HepG2 (cell line): ENCODE measurements at regions not wholly inside any gene's neighbourhood (a gene's known extent, or its start where the extent isn't known, plus 50 kb on each side); places are given as distances from the start of the nearest gene placed in this dataset.

Experiments used
- ATAC-seq: fragments of 200-7000 bp; cut with Tn5 transposase; 3 replicates; pipeline ENCODE4 v1.9.1; 2020; ENCODE audit warnings: mild to moderate bottlenecking, moderate library complexity
- BruUV-seq: library from RNA; stranded (reverse); fragments of 400-500 nt; replicated peaks from 2 replicates; lab custom pipeline; 2021; lab: Mats Ljungman, UMichigan
- CTCF ChIA-PET: fragments of 300-600 bp; formaldehyde crosslinking; extraction: SDS; loops from one replicate; lab custom pipeline; 2021; ENCODE audit warnings: low total read pairs, inconsistent platforms, low intra/inter-chr PET ratio; lab: Yijun Ruan, JAX
- POLR2A ChIA-PET: fragments of 350-600 bp; sonication (Branson Sonifier 250); formaldehyde crosslinking; loops from one replicate; lab custom pipeline; 2020; ENCODE audit warnings: antibody characterized with exemption, inconsistent platforms; lab: Yijun Ruan, JAX
- DNase-seq: peaks from one replicate; pipeline ENCODE4 v3.0.0-alpha.2; 2015; ENCODE audit warnings: low spot score
- FAIRE-seq: peaks from 3 replicates; lab custom pipeline; 2011; peaks lifted over from hg19 to GRCh38; lab: Jason Lieb, UNC
- H2AFZ ChIP-seq: one replicate; pipeline ENCODE4 v1.6.1; 2011; ENCODE audit warnings: low read length, inconsistent platforms
- H3K27ac ChIP-seq: fragments of 300-600 bp; 3 replicates; pipeline ENCODE4 v1.8.0; 2011; ENCODE audit warnings: mixed run types, mild to moderate bottlenecking, mixed read lengths, low read length, inconsistent platforms; ENCODE audit not compliant: insufficient read depth; ENCODE audit errors: extremely low read length
- H3K27me3 ChIP-seq, 2 experiments: fragments of 200-600 bp in 1 of 2; 2 replicates in 1 of 2; 3 replicates in 1 of 2; pipeline versions ENCODE4 v1.6.0 to v1.8.0; 2011; ENCODE audit warnings: low read length in 2 of 2, mild to moderate bottlenecking in 2 of 2, moderate library complexity in 2 of 2, inconsistent platforms in 1 of 2; ENCODE audit not compliant: insufficient read depth in 2 of 2, control insufficient read depth in 1 of 2
- H3K36me3 ChIP-seq, 2 experiments: fragments of 200-600 bp in 1 of 2; replicated peaks in 1 of 2; 2 replicates in 1 of 2; 3 replicates in 1 of 2; pipeline versions ENCODE4 v1.5.1 to v1.8.0; 2011; ENCODE audit warnings: low read length in 2 of 2, inconsistent platforms in 1 of 2; ENCODE audit not compliant: insufficient read depth in 2 of 2, control insufficient read depth in 1 of 2
- H3K4me1 ChIP-seq: 2 replicates; pipeline ENCODE4 v1.5.1; 2012; ENCODE audit warnings: low read length, inconsistent platforms; ENCODE audit not compliant: insufficient read depth
- H3K4me2 ChIP-seq: 2 replicates; pipeline ENCODE4 v1.6.0; 2011; ENCODE audit warnings: low read depth, low read length, inconsistent platforms
- H3K4me3 ChIP-seq, 3 experiments: fragments of 200-600 bp in 1 of 3; sonication (generic), shearing (Covaris generic) in 1 of 3; replicated peaks in 1 of 3; 2 replicates each; pipeline ENCODE4 v1.5.1; 2011 to 2016; ENCODE audit warnings: low read length in 3 of 3, inconsistent platforms in 2 of 3, low read depth in 2 of 3, mild to moderate bottlenecking in 2 of 3, control low read depth in 1 of 3, mixed read lengths in 1 of 3; ENCODE audit not compliant: insufficient read depth in 1 of 3
- H3K79me2 ChIP-seq: one replicate; pipeline ENCODE4 v1.6.1; 2011; ENCODE audit warnings: low read length, inconsistent platforms; ENCODE audit not compliant: insufficient read depth
- H3K9ac ChIP-seq: 2 replicates; pipeline ENCODE4 v1.6.0; 2011; ENCODE audit warnings: mild to moderate bottlenecking, low read depth, low read length, inconsistent platforms; ENCODE audit not compliant: insufficient read depth
- H3K9me3 ChIP-seq: 2 replicates; pipeline ENCODE4 v1.5.1; 2012; ENCODE audit warnings: mild to moderate bottlenecking, low read length
- H4K20me1 ChIP-seq: 2 replicates; pipeline ENCODE4 v1.6.0; 2011; ENCODE audit warnings: inconsistent platforms, mild to moderate bottlenecking, low read length, moderate library complexity; ENCODE audit not compliant: insufficient read depth
- ATF6 ChIP-seq: sonication (generic); formaldehyde crosslinking; conservative IDR thresholded peaks from 2 replicates; pipeline ENCODE4 v1.4.0; 2020; ENCODE audit warnings: missing genetic modification reagents
- ATRX ChIP-seq: sonication (generic); formaldehyde crosslinking; IDR thresholded peaks from 2 replicates; pipeline ENCODE4 v1.4.0; 2020; ENCODE audit warnings: missing genetic modification reagents, borderline replicate concordance
- ELK4 ChIP-seq: sonication (generic); formaldehyde crosslinking; IDR thresholded peaks from 2 replicates; pipeline ENCODE4 v1.9.0; 2021; ENCODE audit warnings: missing genetic modification reagents, borderline replicate concordance
- HMGXB4 ChIP-seq, 2 experiments: sonication (generic) in 1 of 2; formaldehyde crosslinking in 1 of 2; IDR thresholded peaks; 2 replicates each; pipeline versions ENCODE4 v1.4.0 to v1.6.1; 2018 to 2020; ENCODE audit warnings: missing genetic modification reagents in 2 of 2, borderline replicate concordance in 1 of 2, low read depth in 1 of 2, mild to moderate bottlenecking in 1 of 2, missing biosample characterization in 1 of 2
- MEF2D ChIP-seq: sonication (generic); formaldehyde crosslinking; IDR thresholded peaks from 2 replicates; pipeline ENCODE4 v1.5.1; 2020; ENCODE audit warnings: mild to moderate bottlenecking, missing genetic modification reagents
- RXRB ChIP-seq: IDR thresholded peaks from 2 replicates; pipeline ENCODE4 v1.6.1; 2016; ENCODE audit warnings: borderline replicate concordance, missing genetic modification reagents, missing compliant biosample characterization
- SETDB1 ChIP-seq: sonication (generic); formaldehyde crosslinking; IDR thresholded peaks from 2 replicates; pipeline ENCODE4 v1.5.1; 2020; ENCODE audit warnings: missing genetic modification reagents, mild to moderate bottlenecking, borderline replicate concordance
- SIX4 ChIP-seq: sonication (generic); formaldehyde crosslinking; IDR thresholded peaks from 2 replicates; pipeline ENCODE4 v1.4.0; 2020; ENCODE audit warnings: missing genetic modification reagents
- SMAD1 ChIP-seq: sonication (generic); formaldehyde crosslinking; IDR thresholded peaks from 2 replicates; pipeline ENCODE4 v1.4.0; 2020; ENCODE audit warnings: missing genetic modification reagents, low read depth, mild to moderate bottlenecking, borderline replicate concordance
- TBP ChIP-seq: sonication (generic); formaldehyde crosslinking; IDR thresholded peaks from 2 replicates; pipeline ENCODE4 v1.5.0; 2020; ENCODE audit warnings: missing genetic modification reagents
- U2AF2 ChIP-seq: fragments of 200-400 bp; formaldehyde crosslinking; IDR thresholded peaks from 2 replicates; pipeline ENCODE4 v1.6.1; 2017; ENCODE audit warnings: low read depth, mild to moderate bottlenecking, low read length
- ZBTB3 ChIP-seq: sonication (generic); formaldehyde crosslinking; IDR thresholded peaks from 2 replicates; pipeline ENCODE4 v1.4.0; 2020; ENCODE audit warnings: low read depth, mild to moderate bottlenecking, moderate library complexity, missing genetic modification reagents, borderline replicate concordance
- ZNF557 ChIP-seq: sonication (generic); formaldehyde crosslinking; IDR thresholded peaks from 2 replicates; pipeline ENCODE4 v1.4.0; 2020; ENCODE audit warnings: missing genetic modification reagents
- ZSCAN21 ChIP-seq: sonication (generic); formaldehyde crosslinking; IDR thresholded peaks from 2 replicates; pipeline ENCODE4 v1.8.0; 2022; ENCODE audit warnings: mild to moderate bottlenecking, missing genetic modification reagents, moderate library complexity, borderline replicate concordance
- WGBS: methylation state at CpG from one replicate; pipeline ENCODE4 v1.1.6; 2017; ENCODE audit warnings: low lambda C conversion rate; 5-methylcytosine and 5-hydroxymethylcytosine counted together
- in situ Hi-C: cut with HindIII; loops from 2 replicates; pipeline ENCODE4 v1.10.0; 2017; ENCODE audit warnings: low pct_unique_long_range_greater_than_20kb; ENCODE audit not compliant: extremely low pct_ligation_motif_present
- intact Hi-C: fragments of 100-400 bp; cut with micrococcal nuclease; formaldehyde crosslinking; loops from one replicate; pipeline ENCODE4 v1.10.0; 2022; ENCODE audit not compliant: unreplicated experiment
- TF ChIP-seq, protein P1 (sequence below): sonication (generic); formaldehyde crosslinking; IDR thresholded peaks from 2 replicates; pipeline ENCODE4 v1.9.0; 2021; ENCODE audit warnings: missing genetic modification reagents, mild to moderate bottlenecking, borderline replicate concordance
- TF ChIP-seq, protein P2 (sequence below): sonication (generic); formaldehyde crosslinking; IDR thresholded peaks from 2 replicates; pipeline ENCODE4 v1.4.0; 2020; ENCODE audit warnings: low read depth, mild to moderate bottlenecking, missing genetic modification reagents

DNA sequence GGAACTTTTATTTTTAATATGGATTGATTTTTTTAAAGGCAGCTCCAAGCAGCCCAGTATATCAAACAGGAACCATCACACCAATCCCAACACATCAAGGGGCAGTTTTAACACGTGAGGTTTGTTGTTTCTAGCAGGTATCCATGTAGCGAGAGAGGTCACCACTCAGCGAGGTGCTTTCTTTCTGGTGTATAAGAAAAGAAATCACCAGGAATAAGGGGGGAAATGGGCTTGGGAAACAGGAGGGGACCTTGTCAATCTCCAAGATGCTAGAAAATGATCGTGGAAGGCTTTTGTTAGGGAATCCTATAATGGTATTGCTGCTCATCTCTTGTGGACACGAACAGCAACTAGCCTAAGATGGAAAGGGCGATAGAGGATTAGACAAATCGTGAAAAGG, 402.9 kb upstream of the ATP11B start:
- no peaks in the 10 kb centered on the region for H3K4me1 ChIP-seq
- FAIRE-seq (no peak), ATAC-seq (no peak), DNase-seq (no peak)
- BruUV-seq: no TSS peak
- no peak overlapping the region for H3K27ac ChIP-seq
- H3K9ac ChIP-seq: no peak overlapping the region
- H3K27me3 ChIP-seq: no peaks in the 10 kb centered on the region
- H2AFZ ChIP-seq: no peak overlapping the region
- H3K4me3 ChIP-seq: no peak overlapping the region
- intact Hi-C loops: no loop called here
- H3K36me3 ChIP-seq: no peaks in the 10 kb centered on the region
- no peaks in the 10 kb centered on the region for H3K9me3 ChIP-seq
- no peaks in the 10 kb centered on the region for H3K79me2 ChIP-seq
- no peak overlapping the region for H3K4me2 ChIP-seq
- ChIA-PET POLR2A (no interaction called here), CTCF (no interaction called here)
- no peaks in the 10 kb centered on the region for H4K20me1 ChIP-seq
- 12% methylated on average over 7 of the region's 7 CpGs for WGBS
- in situ Hi-C loops: no loop called here
- TF ChIP-seq, protein P1, sequence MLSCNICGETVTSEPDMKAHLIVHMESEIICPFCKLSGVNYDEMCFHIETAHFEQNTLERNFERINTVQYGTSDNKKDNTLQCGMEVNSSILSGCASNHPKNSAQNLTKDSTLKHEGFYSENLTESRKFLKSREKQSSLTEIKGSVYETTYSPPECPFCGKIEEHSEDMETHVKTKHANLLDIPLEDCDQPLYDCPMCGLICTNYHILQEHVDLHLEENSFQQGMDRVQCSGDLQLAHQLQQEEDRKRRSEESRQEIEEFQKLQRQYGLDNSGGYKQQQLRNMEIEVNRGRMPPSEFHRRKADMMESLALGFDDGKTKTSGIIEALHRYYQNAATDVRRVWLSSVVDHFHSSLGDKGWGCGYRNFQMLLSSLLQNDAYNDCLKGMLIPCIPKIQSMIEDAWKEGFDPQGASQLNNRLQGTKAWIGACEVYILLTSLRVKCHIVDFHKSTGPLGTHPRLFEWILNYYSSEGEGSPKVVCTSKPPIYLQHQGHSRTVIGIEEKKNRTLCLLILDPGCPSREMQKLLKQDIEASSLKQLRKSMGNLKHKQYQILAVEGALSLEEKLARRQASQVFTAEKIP (CRISPR knock-in tag): no peak
- TF ChIP-seq ELK4 (CRISPR knock-in tag): no peak
- TF ChIP-seq ATF6 (CRISPR knock-in tag): no peak
- TF ChIP-seq TBP: no peak
- no peak for TF ChIP-seq MEF2D (CRISPR knock-in tag)
- no peak for TF ChIP-seq SMAD1 (CRISPR knock-in tag)
- TF ChIP-seq SETDB1 (CRISPR knock-in tag): no peak
- no peak for TF ChIP-seq ATRX (CRISPR knock-in tag)
- no peak for TF ChIP-seq ZNF557 (CRISPR knock-in tag)
- TF ChIP-seq SIX4 (CRISPR knock-in tag): no peak
- TF ChIP-seq RXRB (CRISPR knock-in tag): no peak
- no peak for TF ChIP-seq ZBTB3 (CRISPR knock-in tag)
- TF ChIP-seq ZSCAN21 (CRISPR knock-in tag): no peak
- TF ChIP-seq, protein P2, sequence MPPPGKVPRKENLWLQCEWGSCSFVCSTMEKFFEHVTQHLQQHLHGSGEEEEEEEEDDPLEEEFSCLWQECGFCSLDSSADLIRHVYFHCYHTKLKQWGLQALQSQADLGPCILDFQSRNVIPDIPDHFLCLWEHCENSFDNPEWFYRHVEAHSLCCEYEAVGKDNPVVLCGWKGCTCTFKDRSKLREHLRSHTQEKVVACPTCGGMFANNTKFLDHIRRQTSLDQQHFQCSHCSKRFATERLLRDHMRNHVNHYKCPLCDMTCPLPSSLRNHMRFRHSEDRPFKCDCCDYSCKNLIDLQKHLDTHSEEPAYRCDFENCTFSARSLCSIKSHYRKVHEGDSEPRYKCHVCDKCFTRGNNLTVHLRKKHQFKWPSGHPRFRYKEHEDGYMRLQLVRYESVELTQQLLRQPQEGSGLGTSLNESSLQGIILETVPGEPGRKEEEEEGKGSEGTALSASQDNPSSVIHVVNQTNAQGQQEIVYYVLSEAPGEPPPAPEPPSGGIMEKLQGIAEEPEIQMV (CRISPR knock-in tag): no peak
- no peak for TF ChIP-seq U2AF2
- no peak for TF ChIP-seq HMGXB4 (CRISPR knock-in tag; IDR thresholded peaks at IDR 0.05; ENCODE audit: borderline replicate concordance in 1 of 2, low read depth in 1 of 2)
